ENCODE measurements at regions not wholly inside any gene's neighbourhood (a gene's known extent, or its start where the extent isn't known, plus 50 kb on each side); places are given as distances from the start of the nearest gene placed in this dataset.

GRCh38 chr9:86735772-86736458 lies 211.4 kb downstream of the GAS1 start:
- Histone ChIP-seq H3K27me3 (ENCODE audit: control insufficient read depth, insufficient read depth, low read length) (no peaks in the 10 kb centered on the region), H2AFZ (replicated peaks; ENCODE audit: low read length, poor library complexity) (no peak overlapping the region), H3K4me3 (ENCODE audit: insufficient read depth, low read depth, low read length) (no peak overlapping the region), H2AK9ac (replicated peaks; ENCODE audit: low read depth, low read length, poor library complexity) (no peak overlapping the region), H3K79me1 (ENCODE audit: low read depth in 1 of 2, low read length in 2 of 2) (no peaks in the 10 kb centered on the region), H3K27ac (ENCODE audit: insufficient read depth, low read length) (no peak overlapping the region), H3K4ac (ENCODE audit: low read depth, low read length) (no peak overlapping the region; the same call in 1 of the 2 replicates), H2BK5ac (ENCODE audit: low read depth, low read length, poor library complexity, severe bottlenecking) (no peak overlapping the region), H4K91ac (ENCODE audit: insufficient read depth, low read depth, low read length) (no peak overlapping the region), H4K5ac (ENCODE audit: low read depth, low read length) (no peak overlapping the region), H3K4me1 (ENCODE audit: control insufficient read depth, insufficient read depth, low read length) (peaks cover 12% of the 10 kb centered on the region), H3K23ac (ENCODE audit: low read depth, low read length) (no peak overlapping the region), H3K36me3 (ENCODE audit: control insufficient read depth, insufficient read depth, low read length) (no peaks in the 10 kb centered on the region), H3K14ac (replicated peaks; ENCODE audit: low read depth, low read length) (no peak overlapping the region), H2BK120ac (ENCODE audit: low read depth, low read length) (no peak overlapping the region), H3K56ac (ENCODE audit: extremely low read depth, insufficient read depth, low read length) (no peak overlapping the region), H3K4me2 (ENCODE audit: low read depth, low read length) (no peak overlapping the region), H2AK5ac (ENCODE audit: low read depth, low read length) (no peak overlapping the region), H2BK20ac (ENCODE audit: low read depth, low read length) (no peak overlapping the region), H2BK15ac (ENCODE audit: low read depth, low read length) (no peak overlapping the region), H3K18ac (ENCODE audit: low read depth, low read length) (no peak overlapping the region), H3K9ac (ENCODE audit: low read depth, low read length) (no peak overlapping the region), H3K9me1 (ENCODE audit: insufficient read depth, low read length) (peaks cover 14% of the 10 kb centered on the region), H4K20me1 (ENCODE audit: insufficient read depth, low read length) (no peaks in the 10 kb centered on the region), H3K9me3 (ENCODE audit: control insufficient read depth, insufficient read depth, low read length) (no peaks in the 10 kb centered on the region), H4K8ac (ENCODE audit: low read depth in 2 of 2, low read length in 2 of 2) (no peak overlapping the region)
- POLR2A ChIA-PET (ENCODE audit: unreplicated experiment) = no interaction called here
- dilution Hi-C loops (cut with HindIII; ENCODE audit: low sequenced_read_pairs, unreplicated experiment) (no loop called here), intact Hi-C loops (cut with micrococcal nuclease) (no loop called here), in situ Hi-C loops (cut with MboI; ENCODE audit: low sequenced_read_pairs) (no loop called here)
- DNase-seq = no peak
- no CpG with 5 or more reads among the region's 6 CpGs for WGBS, 2 experiments (ENCODE audit: extremely low coverage in 2 of 2, insufficient read length in 1 of 2)
- CTCF ChIA-PET = no interaction called here
- TF ChIP-seq MAZ (IDR thresholded peaks at IDR 0.05; ENCODE audit: borderline replicate concordance, low read depth, low read length) (no peak), RFX5 (IDR thresholded peaks at IDR 0.05; ENCODE audit: low read depth, low read length) (no peak), SMC3 (IDR thresholded peaks at IDR 0.05; ENCODE audit: low read depth, low read length) (no peak), RCOR1 (IDR thresholded peaks at IDR 0.05; ENCODE audit: insufficient replicate concordance, low read length) (no peak), POLR2A (IDR thresholded peaks at IDR 0.05; ENCODE audit: low read depth, low read length) (no peak), CHD1 (IDR thresholded peaks at IDR 0.05; ENCODE audit: low read depth, low read length) (no peak), CTCF (conservative IDR thresholded peaks at IDR 0.05; ENCODE audit: low read depth, low read length) (no peak), BHLHE40 (IDR thresholded peaks at IDR 0.05; ENCODE audit: low read depth, low read length) (no peak), RAD21 (IDR thresholded peaks at IDR 0.05; ENCODE audit: low read length) (no peak), FOS (IDR thresholded peaks at IDR 0.05; ENCODE audit: low read depth, low read length) (no peak)
- BruUV-seq (replicated peaks) = no TSS peak
- ATAC-seq (ENCODE audit: low read depth) = no peak
